ENCODE measurements at regions not wholly inside any gene's neighbourhood (a gene's known extent, or its start where the extent isn't known, plus 50 kb on each side); places are given as distances from the start of the nearest gene placed in this dataset.

- no peak for ATAC-seq
- H3K9me3 Mint-ChIP-seq, result peaks cover 4% of the 10 kb centered on the region
- no peak overlapping the region for H3K27ac Mint-ChIP-seq
- no peak overlapping the region for H3K4me3 Mint-ChIP-seq
- H3K4me1 Mint-ChIP-seq, result no peaks in the 10 kb centered on the region
- no peaks in the 10 kb centered on the region for H3K36me3 Mint-ChIP-seq
- no peaks in the 10 kb centered on the region for H3K27me3 Mint-ChIP-seq
Observed at GRCh38 chr5:167608390-167609272, 682.8 kb upstream of the WWC1 start.

GRCh38 chr5:167614294-167615021 is 677.0 kb upstream of the WWC1 start:
- no peaks in the 10 kb centered on the region for H3K4me1 Mint-ChIP-seq
- H3K27ac Mint-ChIP-seq, result no peak overlapping the region
- no peaks in the 10 kb centered on the region for H3K9me3 Mint-ChIP-seq
- no peak for ATAC-seq
- no peaks in the 10 kb centered on the region for H3K27me3 Mint-ChIP-seq
- H3K4me3 Mint-ChIP-seq, result no peak overlapping the region
- no peaks in the 10 kb centered on the region for H3K36me3 Mint-ChIP-seq

DNA sequence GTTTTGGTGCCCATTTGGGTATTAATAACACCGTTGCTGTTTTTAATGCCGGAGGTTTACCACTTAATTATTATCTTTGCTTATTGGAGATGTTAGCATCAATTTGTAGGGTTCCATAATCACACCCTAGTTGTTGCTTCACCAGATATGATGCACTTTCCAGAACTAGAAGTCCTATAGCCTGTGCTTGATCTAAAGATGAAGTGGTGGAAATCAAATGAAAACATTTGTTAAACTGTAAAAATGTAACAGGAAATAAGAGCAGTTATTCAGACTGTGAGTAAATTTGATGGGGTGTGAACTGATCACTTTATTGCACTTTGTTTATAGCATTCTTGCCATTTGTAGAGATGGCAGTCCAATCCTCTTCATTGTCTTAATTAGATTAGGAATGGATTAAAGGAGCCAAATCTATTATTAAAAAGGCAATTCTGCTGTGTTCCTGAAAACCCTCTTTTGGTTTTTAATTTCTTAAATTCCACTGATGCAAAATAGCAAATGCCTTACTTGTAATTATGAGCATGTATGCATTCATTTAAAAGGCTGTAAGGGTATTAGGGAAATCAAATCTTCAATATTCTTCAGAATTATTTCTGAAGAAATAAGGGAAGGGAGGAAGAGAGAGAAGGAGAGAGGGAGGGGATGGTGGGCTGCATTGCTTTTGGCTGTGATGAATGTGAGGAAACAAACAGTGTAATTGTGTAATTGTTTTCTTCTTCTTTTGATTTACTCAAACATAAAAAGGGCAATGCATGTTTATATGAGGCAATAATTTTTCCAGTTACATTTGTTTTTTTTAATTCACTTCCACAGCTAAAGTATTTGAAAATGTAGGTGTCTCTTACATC is 675.2 kb upstream of the WWC1 start:
- Mint-ChIP-seq H3K27me3 (no peaks in the 10 kb centered on the region), H3K27ac (no peak overlapping the region), H3K9me3 (no peaks in the 10 kb centered on the region), H3K4me1 (no peaks in the 10 kb centered on the region), H3K4me3 (no peak overlapping the region), H3K36me3 (no peaks in the 10 kb centered on the region)
- no peak for ATAC-seq

- Mint-ChIP-seq H3K4me1 (no peaks in the 10 kb centered on the region), H3K27ac (no peak overlapping the region), H3K4me3 (no peak overlapping the region), H3K36me3 (no peaks in the 10 kb centered on the region), H3K9me3 (no peaks in the 10 kb centered on the region), H3K27me3 (no peaks in the 10 kb centered on the region)
- ATAC-seq, result no peak
Observed at GRCh38 chr5:167623354-167623753, 668.1 kb upstream of the WWC1 start.

DNA sequence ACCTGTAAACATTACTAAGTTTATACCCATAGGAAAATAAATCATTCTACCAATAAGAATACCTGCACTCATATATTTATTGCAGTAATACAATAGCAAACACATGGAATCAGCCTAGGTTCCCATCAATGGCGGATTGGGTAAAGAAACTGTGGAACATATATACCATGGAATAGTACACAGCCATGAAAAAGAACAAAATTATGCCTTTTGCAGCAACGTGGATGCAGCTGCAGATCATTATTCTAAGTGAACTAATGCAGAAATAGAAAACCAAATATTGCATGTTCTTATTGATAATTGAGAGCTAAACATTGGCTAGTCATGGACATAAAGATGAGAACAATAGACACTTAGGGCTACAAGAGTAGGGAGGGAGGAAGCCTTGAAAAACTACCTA is 667.4 kb upstream of the WWC1 start:
- Mint-ChIP-seq H3K4me3 (no peak overlapping the region), H3K4me1 (no peaks in the 10 kb centered on the region), H3K9me3 (no peaks in the 10 kb centered on the region), H3K36me3 (no peaks in the 10 kb centered on the region), H3K27me3 (no peaks in the 10 kb centered on the region), H3K27ac (no peak overlapping the region)
- no peak for ATAC-seq

DNA sequence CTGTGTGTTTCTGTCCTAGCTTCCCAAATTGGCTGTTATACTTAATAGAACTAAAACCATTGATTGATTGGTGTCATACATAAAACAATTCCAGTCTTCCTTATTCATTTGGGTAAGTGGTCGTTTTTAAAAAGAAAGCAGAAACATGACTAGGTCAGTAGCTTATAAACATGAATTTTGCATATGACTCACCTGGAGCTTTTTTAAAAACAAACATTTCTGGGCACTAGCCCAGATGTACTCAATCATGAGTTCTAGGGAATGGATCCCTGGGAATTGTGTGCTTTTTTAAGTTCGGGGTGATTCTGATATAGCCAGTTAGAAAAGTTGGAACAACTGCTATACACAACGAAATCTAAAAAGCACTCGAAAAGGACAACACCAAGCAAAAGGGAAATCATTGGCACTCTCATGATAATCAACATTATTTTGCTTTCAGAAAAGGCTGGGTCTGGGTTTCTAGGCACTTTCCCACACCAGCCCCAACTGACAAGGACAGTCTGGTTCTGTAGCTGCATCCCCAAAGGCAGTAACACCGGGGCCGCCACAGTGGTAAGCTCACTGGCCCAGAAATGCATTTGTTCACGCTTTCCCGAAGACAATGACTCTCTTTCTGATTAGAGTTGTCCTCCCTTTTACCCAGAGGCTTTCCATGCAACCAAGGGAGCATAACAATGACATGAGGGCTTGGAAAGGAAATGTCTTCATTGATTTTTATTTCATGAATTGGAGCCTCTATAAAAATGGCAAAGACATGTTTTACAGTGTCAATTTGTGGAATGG is 664.9 kb upstream of the WWC1 start:
- ATAC-seq, result no peak
- no peaks in the 10 kb centered on the region for H3K4me1 Mint-ChIP-seq

GRCh38 chr5:167629634-167630033 is 661.8 kb upstream of the WWC1 start:
- no peaks in the 10 kb centered on the region for H3K36me3 Mint-ChIP-seq
- no peaks in the 10 kb centered on the region for H3K4me1 Mint-ChIP-seq
- no peak for ATAC-seq

More for the DNA sequence above, 664.9 kb upstream of the WWC1 start:
- Mint-ChIP-seq H3K27me3 (no peaks in the 10 kb centered on the region), H3K9me3 (no peaks in the 10 kb centered on the region), H3K27ac (no peak overlapping the region), H3K36me3 (no peaks in the 10 kb centered on the region), H3K4me3 (no peak overlapping the region)

GRCh38 chr5:167631191-167631590 is 660.3 kb upstream of the WWC1 start:
- Mint-ChIP-seq H3K9me3 (no peaks in the 10 kb centered on the region), H3K36me3 (no peaks in the 10 kb centered on the region), H3K27me3 (no peaks in the 10 kb centered on the region), H3K4me3 (no peak overlapping the region), H3K4me1 (no peaks in the 10 kb centered on the region), H3K27ac (no peak overlapping the region)
- no peak for ATAC-seq

More at GRCh38 chr5:167629634-167630033, 661.8 kb upstream of the WWC1 start:
- Mint-ChIP-seq H3K27ac (no peak overlapping the region), H3K9me3 (no peaks in the 10 kb centered on the region), H3K4me3 (no peak overlapping the region), H3K27me3 (no peaks in the 10 kb centered on the region)

- no peaks in the 10 kb centered on the region for H3K9me3 Mint-ChIP-seq
- no peak overlapping the region for H3K4me3 Mint-ChIP-seq
- no peaks in the 10 kb centered on the region for H3K27me3 Mint-ChIP-seq
- H3K4me1 Mint-ChIP-seq, result no peaks in the 10 kb centered on the region
- no peak for ATAC-seq
- no peak overlapping the region for H3K27ac Mint-ChIP-seq
- no peaks in the 10 kb centered on the region for H3K36me3 Mint-ChIP-seq
Observed at GRCh38 chr5:167633114-167633513, 658.3 kb upstream of the WWC1 start.

- no peaks in the 10 kb centered on the region for H3K9me3 Mint-ChIP-seq
- ATAC-seq, result no peak
- no peaks in the 10 kb centered on the region for H3K27me3 Mint-ChIP-seq
- no peaks in the 10 kb centered on the region for H3K4me1 Mint-ChIP-seq
- no peak overlapping the region for H3K4me3 Mint-ChIP-seq
- no peak overlapping the region for H3K27ac Mint-ChIP-seq
- H3K36me3 Mint-ChIP-seq, result no peaks in the 10 kb centered on the region
Observed at GRCh38 chr5:167633931-167634341, 657.5 kb upstream of the WWC1 start.

- H3K27ac Mint-ChIP-seq, result no peak overlapping the region
- H3K9me3 Mint-ChIP-seq, result no peaks in the 10 kb centered on the region
- no peaks in the 10 kb centered on the region for H3K27me3 Mint-ChIP-seq
- no peak overlapping the region for H3K4me3 Mint-ChIP-seq
- no peaks in the 10 kb centered on the region for H3K4me1 Mint-ChIP-seq
- no peaks in the 10 kb centered on the region for H3K36me3 Mint-ChIP-seq
- ATAC-seq, result no peak
Observed at GRCh38 chr5:167634432-167634831, 657.0 kb upstream of the WWC1 start.

GRCh38 chr5:167638816-167639215 is 652.6 kb upstream of the WWC1 start:
- Mint-ChIP-seq H3K4me1 (no peaks in the 10 kb centered on the region), H3K27me3 (no peaks in the 10 kb centered on the region), H3K4me3 (no peak overlapping the region), H3K27ac (no peak overlapping the region), H3K36me3 (no peaks in the 10 kb centered on the region), H3K9me3 (no peaks in the 10 kb centered on the region)
- no peak for ATAC-seq

DNA sequence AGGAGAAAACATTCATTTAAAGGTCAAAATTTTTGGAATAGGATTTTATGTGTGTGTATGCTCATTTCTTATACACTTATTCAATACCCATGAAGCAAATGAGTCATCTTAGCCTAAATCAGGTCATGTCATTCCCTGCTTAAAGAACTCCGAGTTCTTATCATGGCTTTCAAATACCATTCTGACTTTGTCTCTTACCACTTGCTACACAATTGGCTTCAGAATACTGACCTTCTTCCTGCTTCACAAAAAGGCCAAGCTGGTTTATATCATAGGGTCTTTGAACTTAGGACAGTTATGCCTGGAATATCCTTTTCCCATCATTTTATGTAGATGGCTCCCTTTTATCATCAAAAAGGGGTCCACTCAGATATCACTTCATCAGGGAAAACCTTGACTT is 652.2 kb upstream of the WWC1 start:
- H3K27ac Mint-ChIP-seq, result no peak overlapping the region
- no peaks in the 10 kb centered on the region for H3K9me3 Mint-ChIP-seq
- H3K4me1 Mint-ChIP-seq, result no peaks in the 10 kb centered on the region
- no peaks in the 10 kb centered on the region for H3K36me3 Mint-ChIP-seq
- no peak overlapping the region for H3K4me3 Mint-ChIP-seq
- H3K27me3 Mint-ChIP-seq, result no peaks in the 10 kb centered on the region
- ATAC-seq, result no peak

GRCh38 chr5:167639766-167640165 is 651.7 kb upstream of the WWC1 start:
- no peak for ATAC-seq
- no peak overlapping the region for H3K27ac Mint-ChIP-seq
- no peaks in the 10 kb centered on the region for H3K9me3 Mint-ChIP-seq
- no peak overlapping the region for H3K4me3 Mint-ChIP-seq
- H3K4me1 Mint-ChIP-seq, result no peaks in the 10 kb centered on the region
- no peaks in the 10 kb centered on the region for H3K36me3 Mint-ChIP-seq
- no peaks in the 10 kb centered on the region for H3K27me3 Mint-ChIP-seq

DNA sequence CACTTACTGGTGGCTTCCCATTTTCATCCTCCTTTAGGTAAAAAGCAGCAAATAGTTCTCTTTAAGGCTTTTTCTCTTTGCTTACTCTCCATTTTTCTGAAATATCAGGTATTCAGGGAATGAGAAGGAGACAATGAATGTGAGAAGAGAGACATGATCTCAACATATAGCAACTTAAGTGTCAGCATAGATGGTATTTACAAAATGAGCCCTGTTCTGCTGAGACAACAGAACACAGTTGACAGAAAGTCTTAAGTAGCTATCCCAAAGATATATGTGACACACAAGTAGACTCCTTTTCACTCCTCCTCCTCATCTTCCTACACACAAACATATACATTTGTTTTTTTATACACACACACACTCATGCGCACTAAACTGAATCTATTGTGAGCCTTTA is 649.3 kb upstream of the WWC1 start:
- no peaks in the 10 kb centered on the region for H3K4me1 Mint-ChIP-seq
- no peak overlapping the region for H3K27ac Mint-ChIP-seq
- H3K36me3 Mint-ChIP-seq, result no peaks in the 10 kb centered on the region
- H3K4me3 Mint-ChIP-seq, result no peak overlapping the region
- ATAC-seq, result no peak
- H3K9me3 Mint-ChIP-seq, result peaks cover 5% of the 10 kb centered on the region
- H3K27me3 Mint-ChIP-seq, result no peaks in the 10 kb centered on the region
